ENCODE measurements at regions not wholly inside any gene's neighbourhood (a gene's known extent, or its start where the extent isn't known, plus 50 kb on each side); places are given as distances from the start of the nearest gene placed in this dataset.

DNA sequence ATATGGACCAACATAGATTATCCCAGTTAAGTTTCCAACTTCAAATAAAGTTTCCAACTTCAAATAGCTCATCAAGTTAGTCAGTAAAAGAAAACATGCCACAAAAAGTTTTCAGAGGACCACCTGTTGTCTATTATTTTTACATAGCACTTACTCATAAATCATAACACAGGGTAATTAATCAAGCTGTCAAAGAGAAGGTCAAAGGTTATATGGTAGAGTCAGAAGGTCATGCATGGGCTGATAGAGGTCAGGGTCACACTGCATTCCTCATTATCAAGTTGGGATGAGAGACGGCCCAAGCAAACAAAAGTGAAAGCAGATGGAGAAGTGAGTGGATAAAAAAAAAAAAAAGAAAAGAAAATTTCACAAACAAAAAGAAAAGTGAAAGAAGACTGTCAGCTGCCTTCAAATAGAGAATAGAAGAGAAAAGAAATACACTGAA, 145.5 kb upstream of the POU5F2 start:
- Histone ChIP-seq H3K23me2 (ENCODE audit: low read depth, low read length) (no peaks in the 10 kb centered on the region; the same call in 1 of the 2 replicates), H2BK20ac (ENCODE audit: low read length) (no peak overlapping the region), H3K27me3 (replicated peaks in 1 of 4; ENCODE audit: control insufficient read depth in 3 of 4, extremely low read depth in 1 of 4, insufficient read depth in 3 of 4, low read length in 3 of 4) (no peaks in the 10 kb centered on the region), H3K4ac (replicated peaks; ENCODE audit: insufficient read length, low read depth, low read length) (no peak overlapping the region), H3K56ac (replicated peaks; ENCODE audit: insufficient read length, low read depth, low read length) (no peak overlapping the region), H2BK120ac (replicated peaks; ENCODE audit: low read depth, low read length) (no peak overlapping the region), H3K27ac (ENCODE audit: low read depth, low read length) (no peak overlapping the region), H4K20me1 (replicated peaks in 1 of 2; ENCODE audit: control insufficient read depth in 1 of 2, insufficient read depth in 2 of 2, low read length in 2 of 2) (no peaks in the 10 kb centered on the region), H3K36me3 (ENCODE audit: control insufficient read depth in 2 of 4, insufficient read depth in 4 of 4, low read length in 3 of 4) (no peaks in the 10 kb centered on the region), H3K79me2 (ENCODE audit: control insufficient read depth in 1 of 2, insufficient read depth in 2 of 2, low read length in 2 of 2) (no peaks in the 10 kb centered on the region), H3K9me3 (ENCODE audit: insufficient read depth in 2 of 2, low read depth in 1 of 2, low read length in 1 of 2) (no peaks in the 10 kb centered on the region), H3K4me1 (replicated peaks in 1 of 4; ENCODE audit: control insufficient read depth in 3 of 4, insufficient read depth in 4 of 4, low read length in 3 of 4) (no peaks in the 10 kb centered on the region; a peak in 1 of 7 replicates), H4K5ac (ENCODE audit: insufficient read length, low read depth, low read length) (no peak overlapping the region), H2AK5ac (ENCODE audit: low read depth, low read length) (no peak overlapping the region), H3K18ac (ENCODE audit: extremely low read depth, low read length) (no peak overlapping the region), H3K4me3 (ENCODE audit: extremely low read depth in 1 of 4, insufficient read depth in 2 of 4, low read depth in 3 of 4, low read length in 4 of 4) (no peak overlapping the region), H4K8ac (ENCODE audit: extremely low read depth, insufficient read depth, low read length) (no peak overlapping the region), H2AFZ (ENCODE audit: low read length) (no peak overlapping the region), H3K79me1 (ENCODE audit: low read depth, low read length) (no peaks in the 10 kb centered on the region), H2BK5ac (ENCODE audit: low read depth, low read length) (no peak overlapping the region), H3K9ac (replicated peaks in 1 of 4; ENCODE audit: extremely low read depth in 1 of 4, low read depth in 3 of 4, low read length in 3 of 4) (no peak overlapping the region), H2BK12ac (ENCODE audit: low read depth, low read length) (no peak overlapping the region), H3K14ac (ENCODE audit: insufficient read length) (no peak overlapping the region), H3K23ac (ENCODE audit: insufficient read length) (no peak overlapping the region), H4K91ac (replicated peaks; ENCODE audit: insufficient read length, low read length) (no peak overlapping the region), H2BK15ac (ENCODE audit: low read length) (no peak overlapping the region), H3K4me2 (ENCODE audit: insufficient read depth in 1 of 2, low read depth in 2 of 2, low read length in 2 of 2) (no peak overlapping the region)
- DNase-seq (ENCODE audit: low read depth in 1 of 2, low spot score in 2 of 2) (no peak), FAIRE-seq (no peak)
- TF ChIP-seq CEBPB (IDR thresholded peaks at IDR 0.05; ENCODE audit: low read depth, low read length) = no peak
- TF ChIP-seq SIRT6 (IDR thresholded peaks at IDR 0.05; ENCODE audit: low read length) = no peak
- no peak for TF ChIP-seq RXRA (IDR thresholded peaks at IDR 0.05; ENCODE audit: insufficient read depth, low read depth, low read length)
- TF ChIP-seq GABPA (IDR thresholded peaks at IDR 0.05; ENCODE audit: borderline replicate concordance, insufficient read depth, low read length) = no peak
- no peak for TF ChIP-seq NRF1 (IDR thresholded peaks at IDR 0.05; ENCODE audit: low read depth, low read length)
- no peak for TF ChIP-seq CREB1 (IDR thresholded peaks at IDR 0.05)
- no peak for TF ChIP-seq RNF2 (IDR thresholded peaks at IDR 0.05; ENCODE audit: borderline replicate concordance, low read depth, low read length, missing control alignments, poor library complexity, severe bottlenecking)
- no peak for TF ChIP-seq KDM5A (IDR thresholded peaks at IDR 0.05; ENCODE audit: low read length)
- TF ChIP-seq BACH1 (IDR thresholded peaks at IDR 0.05; ENCODE audit: low read length) = no peak
- TF ChIP-seq RBBP5 (IDR thresholded peaks at IDR 0.05; ENCODE audit: borderline replicate concordance, low read depth, low read length) = no peak
- TF ChIP-seq, protein P1, sequence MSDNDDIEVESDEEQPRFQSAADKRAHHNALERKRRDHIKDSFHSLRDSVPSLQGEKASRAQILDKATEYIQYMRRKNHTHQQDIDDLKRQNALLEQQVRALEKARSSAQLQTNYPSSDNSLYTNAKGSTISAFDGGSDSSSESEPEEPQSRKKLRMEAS (IDR thresholded peaks at IDR 0.05) = no peak
- no peak for TF ChIP-seq CBX5 (IDR thresholded peaks at IDR 0.05; ENCODE audit: low read depth, low read length)
- TF ChIP-seq POU5F1 (IDR thresholded peaks at IDR 0.05; ENCODE audit: low read depth, low read length) = no peak
- no peak for TF ChIP-seq SAP30 (IDR thresholded peaks at IDR 0.05; ENCODE audit: insufficient read depth, insufficient replicate concordance, low read length)
- no peak for TF ChIP-seq CHD1 (IDR thresholded peaks at IDR 0.05; ENCODE audit: low read depth, low read length)
- TF ChIP-seq JUND (IDR thresholded peaks at IDR 0.05; ENCODE audit: low read length) = no peak
- ChIA-PET CTCF (ENCODE audit: partially characterized antibody) (interaction anchor here (0.6 to 3.4 kb wide), 3 partner anchors 9 to 1211 kb away, joined by 3 to 11 read pairs (median 4); no protein-coding TSS in a partner anchor), POLR2A (ENCODE audit: partially characterized antibody) (no interaction called here)
- WGBS, 2 experiments (ENCODE audit: extremely low coverage in 1 of 2, insufficient coverage in 1 of 2, insufficient read length in 1 of 2, insufficient replicate concordance in 2 of 2, low coverage in 1 of 2, low lambda C conversion rate in 2 of 2, missing lambda C conversion rate in 1 of 2) = 83% methylated on average over 1 of the region's 1 CpG; no CpG with 5 or more reads in 1 of the 2 experiments

All from H1 (cell line).